AG04450 (cell line): ENCODE measurements at regions not wholly inside any gene's neighbourhood (a gene's known extent, or its start where the extent isn't known, plus 50 kb on each side); places are given as distances from the start of the nearest gene placed in this dataset.

Source experiments
- CTCF ChIA-PET: fragments of 300-600, 350-600 bp; formaldehyde crosslinking; extraction: SDS; loops from one replicate; lab custom pipeline; 2022; ENCODE audit warnings: antibody characterized with exemption, inconsistent platforms; lab: Charles Lee
- POLR2A ChIA-PET: fragments of 350-600 bp; formaldehyde crosslinking; extraction: SDS; loops from one replicate; lab custom pipeline; 2021; ENCODE audit warnings: antibody characterized with exemption, inconsistent platforms; lab: Yijun Ruan, JAX
- DNase-seq: peaks from one replicate; pipeline ENCODE4 v3.0.0-alpha.2; 2011; ENCODE audit warnings: low read depth, low spot score
- H3K27ac ChIP-seq: one replicate; pipeline ENCODE4 v1.5.1; 2012; ENCODE audit warnings: low read depth, low read length, control low read depth
- H3K27me3 ChIP-seq: one replicate; pipeline ENCODE4 v1.6.0; 2012; ENCODE audit warnings: low read length; ENCODE audit not compliant: control insufficient read depth, insufficient read depth
- H3K4me3 ChIP-seq: 2 replicates; pipeline ENCODE4 v1.5.1; 2011; ENCODE audit warnings: mild to moderate bottlenecking, low read depth, low read length, control low read depth
- H3K9me3 ChIP-seq: 2 replicates; pipeline ENCODE4 v1.5.1; 2012; ENCODE audit warnings: low read length; ENCODE audit not compliant: control insufficient read depth, insufficient read depth
- TF ChIP-seq, protein P1 (sequence below): IDR thresholded peaks from 2 replicates; pipeline ENCODE4 v1.5.1; 2011; ENCODE audit warnings: low read depth, low read length, control low read depth, inconsistent platforms

DNA sequence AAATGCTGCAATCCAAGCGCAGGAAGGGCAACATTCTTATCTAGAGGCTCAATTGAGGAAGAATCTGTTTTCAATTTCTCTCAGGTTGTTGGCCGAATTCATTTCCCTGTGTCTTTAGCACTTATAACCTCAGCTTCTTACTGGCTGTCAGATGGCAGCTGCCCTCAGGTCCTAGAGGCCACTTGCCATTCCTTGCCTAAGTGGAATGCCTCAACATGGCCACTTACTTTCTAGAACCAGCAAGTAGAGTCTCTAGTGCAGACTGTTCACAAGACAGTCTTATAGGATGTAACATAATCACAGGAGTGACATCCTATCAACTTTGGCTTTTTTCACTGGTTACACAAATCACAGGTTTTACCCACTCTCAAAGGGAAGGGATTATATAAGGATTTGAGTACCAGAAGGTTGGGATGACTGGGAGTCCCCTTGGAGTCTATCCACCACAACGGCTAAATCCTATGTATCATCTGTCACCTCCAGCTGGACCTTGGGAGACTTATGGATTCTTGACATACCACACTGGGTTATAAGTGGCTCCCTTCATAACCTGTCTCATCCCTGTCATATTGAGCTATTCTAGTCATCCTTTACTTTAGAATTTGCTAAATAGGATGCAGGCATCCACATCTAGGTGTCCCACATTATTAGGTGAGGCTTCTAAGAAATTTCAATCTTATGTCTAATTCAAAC, 297.9 kb upstream of the CTSO start:
- Histone ChIP-seq H3K4me3 (no peak overlapping the region), H3K9me3 (no peaks in the 10 kb centered on the region), H3K27me3 (no peaks in the 10 kb centered on the region), H3K27ac (no peak overlapping the region)
- ChIA-PET CTCF (no interaction called here), POLR2A (no interaction called here)
- TF ChIP-seq, protein P1, sequence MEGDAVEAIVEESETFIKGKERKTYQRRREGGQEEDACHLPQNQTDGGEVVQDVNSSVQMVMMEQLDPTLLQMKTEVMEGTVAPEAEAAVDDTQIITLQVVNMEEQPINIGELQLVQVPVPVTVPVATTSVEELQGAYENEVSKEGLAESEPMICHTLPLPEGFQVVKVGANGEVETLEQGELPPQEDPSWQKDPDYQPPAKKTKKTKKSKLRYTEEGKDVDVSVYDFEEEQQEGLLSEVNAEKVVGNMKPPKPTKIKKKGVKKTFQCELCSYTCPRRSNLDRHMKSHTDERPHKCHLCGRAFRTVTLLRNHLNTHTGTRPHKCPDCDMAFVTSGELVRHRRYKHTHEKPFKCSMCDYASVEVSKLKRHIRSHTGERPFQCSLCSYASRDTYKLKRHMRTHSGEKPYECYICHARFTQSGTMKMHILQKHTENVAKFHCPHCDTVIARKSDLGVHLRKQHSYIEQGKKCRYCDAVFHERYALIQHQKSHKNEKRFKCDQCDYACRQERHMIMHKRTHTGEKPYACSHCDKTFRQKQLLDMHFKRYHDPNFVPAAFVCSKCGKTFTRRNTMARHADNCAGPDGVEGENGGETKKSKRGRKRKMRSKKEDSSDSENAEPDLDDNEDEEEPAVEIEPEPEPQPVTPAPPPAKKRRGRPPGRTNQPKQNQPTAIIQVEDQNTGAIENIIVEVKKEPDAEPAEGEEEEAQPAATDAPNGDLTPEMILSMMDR = no peak
- no peak for DNase-seq

DNA sequence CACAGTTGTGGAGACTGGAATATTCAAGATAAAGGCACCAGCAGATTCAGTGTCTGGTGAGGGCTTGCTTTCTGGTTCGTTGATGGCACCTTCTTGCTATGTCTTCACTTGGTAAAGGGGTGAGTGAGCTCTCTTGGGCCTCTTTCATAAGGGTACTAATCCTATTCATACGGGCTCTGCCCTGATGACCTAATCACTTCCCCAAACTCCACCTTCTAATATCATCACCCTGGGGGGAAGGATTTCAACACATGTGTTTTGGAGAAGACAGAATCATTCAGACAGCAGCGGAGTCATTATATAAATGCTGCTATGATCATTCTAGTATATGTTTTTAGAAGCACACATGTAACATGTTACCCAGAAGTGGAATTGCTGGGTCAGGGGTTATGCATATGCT, 295.3 kb upstream of the CTSO start:
- Histone ChIP-seq H3K4me3 (no peak overlapping the region), H3K9me3 (no peaks in the 10 kb centered on the region), H3K27ac (no peak overlapping the region), H3K27me3 (no peaks in the 10 kb centered on the region)
- DNase-seq = no peak
- ChIA-PET CTCF (no interaction called here), POLR2A (no interaction called here)
- TF ChIP-seq, protein P1 = no peak

DNA sequence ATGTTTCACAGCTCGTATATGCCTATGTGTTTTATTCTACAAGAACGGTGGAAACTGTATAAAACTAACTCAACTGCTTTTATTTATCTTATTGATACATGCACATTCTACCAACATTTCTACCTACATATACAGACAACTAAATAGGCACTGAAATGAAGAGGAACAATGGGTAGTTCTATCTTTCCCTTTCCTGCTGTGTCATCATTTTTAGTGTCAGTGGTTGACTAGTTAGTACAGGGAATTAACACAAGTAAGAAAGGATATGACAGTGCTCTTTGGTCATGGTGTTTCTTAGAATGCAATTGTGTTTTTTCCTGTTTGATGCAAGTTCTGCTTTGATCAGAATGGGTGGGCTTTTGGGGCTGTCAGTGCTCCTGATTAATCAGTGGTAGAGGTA, 293.8 kb upstream of the CTSO start:
- Histone ChIP-seq H3K4me3 (no peak overlapping the region), H3K27ac (no peak overlapping the region), H3K27me3 (no peaks in the 10 kb centered on the region), H3K9me3 (no peaks in the 10 kb centered on the region)
- CTCF ChIA-PET = no interaction called here
- POLR2A ChIA-PET = no interaction called here
- no peak for DNase-seq
- TF ChIP-seq, protein P1 = no peak

DNA sequence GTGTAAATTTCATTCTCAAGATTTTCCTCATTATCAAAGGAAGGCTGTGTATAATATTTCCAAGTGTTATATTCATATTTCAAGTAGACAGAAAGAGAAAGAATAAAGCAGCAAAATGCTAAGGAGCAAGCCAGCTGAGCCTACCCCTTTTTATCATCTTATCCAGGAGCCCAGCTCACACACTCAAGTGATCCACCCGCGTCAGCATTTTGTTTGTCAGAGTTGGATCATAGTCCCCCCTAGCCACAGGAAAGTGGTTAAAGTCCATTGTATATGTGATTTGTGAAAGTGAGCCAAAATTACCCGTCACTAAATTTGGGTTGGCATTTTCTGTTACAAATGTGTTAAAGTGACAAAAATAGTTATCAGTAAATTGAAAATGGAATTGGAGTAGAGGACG, 289.3 kb upstream of the CTSO start:
- H3K4me3 ChIP-seq = no peak overlapping the region
- no peak overlapping the region for H3K27ac ChIP-seq
- CTCF ChIA-PET = no interaction called here
- TF ChIP-seq, protein P1 = no peak
- POLR2A ChIA-PET = no interaction called here
- no peaks in the 10 kb centered on the region for H3K9me3 ChIP-seq
- DNase-seq = no peak
- H3K27me3 ChIP-seq = no peaks in the 10 kb centered on the region

DNA sequence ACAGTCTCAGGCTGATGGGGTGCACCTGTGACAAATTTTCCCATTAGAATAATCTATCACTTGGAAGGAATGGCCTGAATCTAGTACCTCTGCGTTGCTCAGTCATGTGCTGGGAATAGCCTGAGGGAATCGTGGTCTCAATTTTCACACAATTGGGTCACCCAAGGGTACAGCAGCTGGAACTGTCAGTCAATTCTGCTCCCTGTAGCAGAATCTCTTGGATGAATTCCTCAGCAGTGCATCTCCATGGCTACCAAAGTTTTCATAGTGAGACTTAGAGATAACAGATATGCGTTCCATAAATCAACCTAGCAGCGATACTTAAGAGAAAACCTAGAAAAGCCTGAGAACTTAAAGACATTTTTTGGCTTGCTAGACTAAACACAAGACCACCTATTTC, 288.7 kb upstream of the CTSO start:
- no peaks in the 10 kb centered on the region for H3K9me3 ChIP-seq
- ChIA-PET CTCF (no interaction called here), POLR2A (no interaction called here)
- TF ChIP-seq, protein P1 = no peak
- no peak overlapping the region for H3K27ac ChIP-seq
- H3K27me3 ChIP-seq = no peaks in the 10 kb centered on the region
- no peak for DNase-seq
- H3K4me3 ChIP-seq = no peak overlapping the region
